GM20431 (cell line): ENCODE measurements at regions not wholly inside any gene's neighbourhood (a gene's known extent, or its start where the extent isn't known, plus 50 kb on each side); places are given as distances from the start of the nearest gene placed in this dataset.

Source experiments
- in situ Hi-C: fragments of 300-500 bp; cut with MseI, MboI; formaldehyde crosslinking; loops from one replicate; pipeline ENCODE4 v1.15.0; 2020; ENCODE audit warnings: low sequenced_read_pairs; ENCODE audit not compliant: unreplicated experiment

DNA sequence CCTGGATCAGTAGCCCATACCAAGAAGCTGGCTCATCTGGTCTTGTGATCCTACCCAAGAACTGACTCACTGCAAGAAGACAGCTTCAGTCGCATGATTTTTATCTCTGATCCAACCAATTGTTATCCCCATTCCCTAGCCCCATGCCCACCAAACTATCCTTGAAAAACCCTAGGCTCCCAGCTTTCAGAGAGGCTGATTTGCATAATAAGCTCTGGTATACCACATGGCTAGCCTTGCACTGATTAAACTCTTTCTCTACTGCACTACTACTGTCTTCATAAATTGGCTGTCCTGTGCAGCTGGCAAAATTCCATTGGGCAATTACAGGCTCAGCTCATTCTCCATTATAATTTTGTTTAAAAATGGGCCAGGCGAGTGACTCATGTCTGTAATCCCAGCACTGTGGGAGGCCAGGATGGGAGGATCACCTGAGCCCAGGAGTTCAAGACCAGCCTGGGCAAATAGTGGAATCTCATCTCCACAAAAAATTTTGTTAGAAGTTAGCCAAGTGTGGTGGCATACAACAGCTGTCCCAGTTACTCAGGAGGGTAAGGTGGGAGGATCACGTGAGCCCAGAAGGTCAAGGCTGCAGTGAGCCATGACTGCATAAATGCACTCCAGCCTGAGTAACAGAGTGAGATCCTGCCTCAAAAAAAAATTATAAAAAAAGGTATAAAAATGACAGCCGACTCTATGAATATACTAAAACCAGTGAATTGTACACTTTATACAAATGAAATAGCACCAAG lies 76.7 kb upstream of the EIF5 start:
- in situ Hi-C loops, result no loop called here

- in situ Hi-C loops, result no loop called here
Measured at GRCh38 chr14:103258211-103258610, 75.8 kb upstream of the EIF5 start.

DNA sequence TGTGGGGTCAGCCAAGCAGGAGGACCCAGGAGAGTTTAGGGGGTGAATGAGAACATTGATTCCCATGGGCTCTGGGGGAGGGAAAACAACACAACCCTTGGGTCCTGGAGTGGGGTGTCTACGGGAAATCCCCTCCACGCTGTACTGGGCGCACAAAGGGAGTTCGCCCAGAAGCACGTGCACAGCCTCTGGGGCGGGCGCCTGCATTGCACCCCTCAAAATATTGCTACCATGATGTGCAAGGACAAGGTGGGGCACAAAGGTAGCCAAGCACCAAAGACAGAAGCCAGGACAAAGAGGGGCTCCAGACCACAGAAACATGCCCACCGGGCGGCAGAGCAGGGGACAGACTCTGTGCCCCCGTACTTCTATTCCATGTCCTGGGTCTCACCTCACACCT lies 74.9 kb upstream of the EIF5 start:
- in situ Hi-C loops, result no loop called here

DNA sequence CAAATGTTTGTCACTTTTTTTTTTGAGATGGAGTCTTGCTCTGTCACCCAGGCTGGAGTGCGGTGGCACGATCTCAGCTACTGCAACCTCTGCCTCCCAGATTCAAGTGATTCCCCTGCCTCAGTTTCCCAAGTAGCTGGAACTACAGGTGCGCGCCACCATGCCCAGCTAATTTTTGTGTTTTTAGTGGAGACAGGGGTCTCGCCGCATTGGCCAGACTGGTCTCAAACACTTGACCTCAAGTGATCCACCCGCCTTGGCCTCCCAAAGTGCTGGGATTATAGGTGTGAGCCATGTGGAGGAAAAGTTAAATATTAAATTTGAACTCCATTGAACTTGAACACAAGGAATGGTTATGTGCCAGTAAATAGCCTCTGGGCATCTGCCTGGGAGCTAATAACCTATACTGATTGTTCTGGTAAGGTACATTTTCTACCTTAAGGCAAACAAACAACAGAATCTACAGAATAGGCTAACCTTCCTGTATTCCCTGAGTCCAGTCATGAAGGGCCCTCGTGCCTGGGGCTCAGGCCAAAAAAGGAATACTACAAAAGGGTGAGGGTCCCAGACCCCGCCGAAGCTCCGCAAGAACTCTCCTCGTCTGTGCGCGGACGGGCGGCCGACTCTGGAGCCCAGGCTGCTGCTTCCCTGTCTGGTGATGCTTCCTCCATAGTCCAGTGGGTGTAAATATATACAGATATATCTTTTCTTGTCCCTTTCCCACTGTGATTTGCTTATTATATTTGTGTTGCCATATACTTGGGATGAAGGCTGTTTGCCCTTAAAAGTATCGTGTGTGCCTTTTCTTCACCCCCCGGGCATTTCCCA lies 74.0 kb upstream of the EIF5 start:
- in situ Hi-C loops, result no loop called here

- in situ Hi-C loops, result no loop called here
Measured at GRCh38 chr14:103260629-103261124, 73.4 kb upstream of the EIF5 start.

GRCh38 chr14:103267226-103267910 lies 66.7 kb upstream of the EIF5 start:
- in situ Hi-C loops, result no loop called here

DNA sequence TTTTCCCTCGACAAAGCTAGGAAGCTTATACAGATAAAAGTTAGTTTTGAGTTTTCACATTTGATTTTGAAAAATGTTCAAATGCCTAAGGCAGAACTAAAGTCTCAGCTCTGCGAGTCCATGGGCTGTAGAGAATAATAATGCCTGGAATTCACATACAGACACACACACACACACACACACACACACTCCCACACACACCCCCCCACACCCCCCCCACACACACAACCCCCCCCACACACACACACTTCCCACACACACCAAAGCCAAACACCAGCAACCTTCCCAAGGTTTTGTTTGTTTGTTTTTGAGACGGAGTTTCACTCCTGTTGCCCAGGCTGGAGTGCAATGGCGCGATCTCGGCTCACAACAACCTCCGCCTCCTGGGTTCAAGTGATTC lies 62.8 kb upstream of the EIF5 start:
- in situ Hi-C loops, result no loop called here

DNA sequence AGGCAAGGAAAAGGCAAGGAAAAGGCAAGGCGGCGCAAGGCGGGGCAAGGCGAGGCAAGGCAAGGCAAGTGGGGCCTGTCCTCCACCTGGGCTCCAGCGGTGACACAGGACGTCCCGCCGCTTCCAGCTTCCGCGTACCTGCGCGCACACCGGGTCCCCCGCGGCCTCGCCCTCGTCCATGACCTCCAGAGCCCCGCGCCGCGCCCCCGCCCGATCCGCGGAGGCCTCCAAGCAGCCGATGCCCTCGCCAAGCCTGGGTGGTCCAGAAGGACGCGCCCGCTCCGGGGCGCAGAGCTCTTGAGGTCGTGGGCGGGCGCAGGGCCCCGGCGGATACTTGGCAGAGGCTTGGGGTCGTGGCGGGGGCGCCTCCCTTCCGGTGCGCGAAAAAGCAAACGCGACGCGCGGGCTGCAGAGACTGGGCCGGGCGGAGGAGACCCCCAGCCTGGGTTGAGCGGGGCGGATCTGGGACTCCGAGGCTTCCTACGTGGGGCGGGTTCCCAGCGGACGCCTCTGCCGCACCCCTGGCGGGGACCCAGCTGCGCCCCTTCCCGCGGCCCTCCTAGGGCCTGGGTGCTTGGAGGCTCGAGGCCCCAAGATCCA lies 60.8 kb upstream of the EIF5 start:
- in situ Hi-C loops, result no loop called here

DNA sequence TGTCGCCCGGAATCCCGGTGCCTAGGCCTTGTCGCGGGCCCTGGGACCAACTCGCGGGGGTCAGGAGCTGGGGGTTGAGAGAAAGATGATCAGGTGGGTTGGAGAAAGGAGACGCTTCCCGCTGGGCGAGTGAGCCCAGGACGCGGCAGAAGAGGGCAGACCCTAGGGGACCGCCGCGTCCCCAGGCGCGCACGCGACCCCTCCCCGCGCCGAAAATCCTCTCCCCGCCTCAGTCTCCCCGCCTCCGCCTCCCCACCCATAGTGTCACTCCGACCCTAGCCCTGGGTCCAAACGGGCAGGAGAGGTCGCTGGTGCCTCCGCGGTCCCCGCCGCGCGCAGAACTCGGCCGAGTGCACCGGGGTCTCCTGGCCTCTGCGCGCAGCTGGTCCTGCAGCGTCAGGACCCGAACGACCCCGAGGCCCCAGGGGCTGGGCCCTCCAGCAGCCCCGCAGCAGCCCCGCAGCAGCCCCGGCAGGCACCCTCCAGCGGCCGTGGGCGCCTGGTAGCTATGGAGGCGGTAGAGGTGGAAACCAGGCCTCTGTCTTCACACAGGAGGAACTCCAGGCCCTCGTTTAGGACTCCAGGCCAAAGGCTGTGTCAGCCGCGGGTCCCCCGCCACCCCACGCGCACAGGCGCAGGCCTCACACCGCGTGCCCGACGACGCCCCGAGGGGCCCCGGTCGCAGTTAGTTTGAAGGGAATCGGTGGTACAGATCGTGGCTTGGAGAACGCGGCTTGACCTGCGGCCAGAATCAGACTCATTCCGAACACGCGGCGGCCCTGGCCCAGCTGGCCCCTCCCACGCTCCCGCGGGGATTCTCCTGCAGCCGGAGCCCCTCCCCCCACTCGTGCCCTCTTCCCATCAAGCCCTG lies 60.1 kb upstream of the EIF5 start:
- in situ Hi-C loops, result no loop called here

GRCh38 chr14:103275000-103275399 lies 59.0 kb upstream of the EIF5 start:
- in situ Hi-C loops, result loop anchor here (25.0 kb wide), 1 partner anchor 188 kb away; the partner anchor contains the start of genes EXOC3L4 and LBHD2

DNA sequence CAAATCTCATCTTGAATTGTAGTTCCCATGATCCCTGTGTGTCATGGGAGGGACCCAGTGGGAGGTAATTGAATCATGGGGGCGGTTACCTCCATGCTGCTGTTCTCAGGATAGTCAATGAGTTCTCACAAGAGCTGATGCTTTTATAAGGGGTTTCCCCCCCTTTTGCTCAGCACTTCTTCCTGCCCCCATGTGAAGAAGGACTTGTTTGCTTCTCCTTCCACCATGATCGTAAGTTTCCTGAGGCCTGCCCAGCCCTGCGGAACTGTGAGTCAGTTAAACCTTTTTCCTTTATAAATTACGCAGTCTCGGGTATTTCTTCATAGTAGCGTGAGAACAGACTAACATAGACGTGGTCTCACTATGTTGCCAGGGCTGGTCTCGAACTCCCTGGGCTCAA lies 56.1 kb upstream of the EIF5 start:
- in situ Hi-C loops, result loop anchor here (25.0 kb wide), 1 partner anchor 191 kb away; the partner anchor contains the start of genes EXOC3L4 and LBHD2

DNA sequence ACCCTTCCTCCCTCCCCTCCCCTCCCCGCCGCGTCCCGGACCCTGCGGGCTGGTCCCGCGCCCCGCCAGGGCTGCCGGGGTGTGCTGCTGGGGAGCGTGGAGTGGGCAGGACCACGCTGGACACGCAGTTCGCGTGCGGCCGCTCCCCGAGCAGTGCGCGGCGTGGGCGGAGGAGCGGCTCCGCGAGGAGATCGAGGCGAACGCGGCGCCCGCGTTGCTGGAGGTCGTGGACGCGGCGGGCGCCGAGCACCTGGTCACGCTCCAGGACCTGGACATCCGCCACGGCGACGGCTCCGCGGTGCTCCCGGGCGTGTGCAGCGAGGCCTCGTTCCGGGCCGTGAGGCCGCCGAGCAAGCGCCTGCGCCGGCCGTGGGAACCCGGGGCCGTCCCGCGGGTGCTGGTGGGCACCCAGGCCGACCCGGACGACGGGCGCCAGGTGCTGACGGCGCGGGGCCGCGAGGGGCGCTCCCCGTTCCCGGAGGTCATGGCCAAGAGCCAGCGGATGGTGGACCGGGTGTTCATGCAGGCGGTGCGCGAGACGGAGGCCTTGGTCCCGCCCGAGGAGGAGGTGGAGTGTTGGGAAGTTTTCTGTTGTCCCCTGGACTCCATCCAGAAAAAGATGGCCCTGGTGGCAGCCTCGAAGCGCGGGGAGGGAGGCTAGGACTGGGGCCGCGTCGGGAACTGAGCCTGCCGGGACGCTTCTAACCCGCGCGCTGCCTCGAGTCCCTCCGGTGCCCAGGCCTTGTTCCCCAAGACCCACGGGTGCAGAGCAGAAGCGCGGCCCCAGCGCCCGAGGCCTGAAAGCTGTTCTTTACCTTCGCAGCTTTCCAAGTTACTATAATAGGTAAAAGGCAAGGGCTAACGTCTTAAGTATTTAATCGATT lies 54.7 kb upstream of the EIF5 start:
- in situ Hi-C loops, result loop anchor here (25.0 kb wide), 1 partner anchor 192 kb away; the partner anchor contains the start of genes EXOC3L4 and LBHD2

GRCh38 chr14:103280278-103280928 lies 53.6 kb upstream of the EIF5 start:
- in situ Hi-C loops, result loop anchor here (25.0 kb wide), 1 partner anchor 193 kb away; the partner anchor contains the start of genes EXOC3L4 and LBHD2

DNA sequence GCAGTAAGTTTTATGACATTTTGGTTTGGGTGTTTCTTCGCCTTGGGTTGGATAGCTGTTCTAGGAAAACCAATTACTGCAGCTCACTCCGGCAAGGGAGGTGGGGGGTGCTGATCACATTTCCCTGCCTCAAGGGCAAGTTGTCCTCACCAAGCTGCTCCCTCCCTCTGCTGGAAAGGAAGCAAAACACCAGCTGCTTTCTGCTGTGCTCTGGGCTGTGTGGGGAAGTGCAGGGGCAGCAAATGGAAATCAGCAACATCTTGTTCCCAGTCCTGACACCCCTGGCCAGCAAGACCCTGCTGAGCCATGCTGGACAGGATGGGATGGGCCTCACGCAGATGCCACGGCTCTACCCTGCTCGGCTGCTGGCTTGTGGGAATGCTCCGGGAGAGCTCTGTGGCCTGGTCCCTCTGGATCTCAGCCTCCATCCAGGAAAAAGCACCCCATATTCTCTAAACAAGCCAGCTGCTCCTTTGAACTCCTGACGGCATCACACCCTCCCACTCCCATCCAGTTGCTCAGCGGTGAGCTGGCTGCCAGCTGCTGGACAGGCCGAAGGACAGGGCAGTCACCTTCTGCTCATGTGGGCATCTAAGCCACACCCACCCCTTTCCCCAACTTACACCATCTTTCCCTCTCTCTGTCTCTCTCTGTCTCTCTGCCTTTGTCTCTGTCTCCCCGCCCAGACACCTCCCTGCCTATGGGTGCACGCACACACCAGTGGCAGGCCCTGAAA lies 52.4 kb upstream of the EIF5 start:
- in situ Hi-C loops, result loop anchor here (25.0 kb wide), 1 partner anchor 194 kb away; the partner anchor contains the start of genes EXOC3L4 and LBHD2

GRCh38 chr14:103282309-103282708 lies 51.7 kb upstream of the EIF5 start:
- in situ Hi-C loops, result loop anchor here (25.0 kb wide), 1 partner anchor 195 kb away; the partner anchor contains the start of genes EXOC3L4 and LBHD2

DNA sequence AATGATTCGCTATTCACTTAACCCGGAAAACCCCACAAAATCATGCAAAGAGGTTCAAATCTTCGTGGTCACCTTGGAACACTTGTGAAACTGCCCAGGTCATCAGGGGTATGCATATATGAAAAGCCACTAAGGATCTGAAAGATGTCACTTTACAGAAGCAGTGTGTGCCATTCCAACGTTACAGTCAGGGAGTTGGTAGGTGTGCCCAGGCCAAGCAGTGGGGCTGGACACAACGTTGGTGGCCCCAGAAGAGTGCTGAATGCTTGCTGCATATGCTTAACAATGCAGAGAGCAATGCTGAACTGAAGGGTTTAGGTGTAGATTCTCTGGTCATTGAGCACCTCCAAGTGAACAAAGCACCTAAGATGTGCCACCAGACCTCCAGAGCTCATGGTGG lies 51.1 kb upstream of the EIF5 start:
- in situ Hi-C loops, result loop anchor here (25.0 kb wide), 1 partner anchor 196 kb away; the partner anchor contains the start of genes EXOC3L4 and LBHD2

DNA sequence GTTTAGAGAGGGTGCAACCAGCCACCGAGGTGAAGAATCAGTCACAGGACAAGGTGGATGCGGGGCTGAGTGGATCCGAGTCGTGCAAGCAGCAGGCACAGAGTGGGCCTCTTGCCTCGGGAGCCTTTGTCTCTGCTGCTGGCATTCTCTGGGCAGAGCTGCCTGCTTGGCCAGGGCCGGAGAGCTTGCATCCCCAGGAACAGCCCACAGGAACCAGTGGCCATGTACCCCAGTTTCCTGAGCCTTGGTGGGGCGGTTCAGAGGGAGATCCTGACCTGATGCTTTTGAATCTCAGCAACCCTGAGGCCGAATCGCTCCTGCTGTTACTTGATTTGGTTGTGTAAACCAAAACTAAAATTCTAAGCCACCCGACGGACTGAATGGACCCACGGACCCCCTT lies 50.1 kb upstream of the EIF5 start:
- in situ Hi-C loops, result loop anchor here (25.0 kb wide), 1 partner anchor 197 kb away; the partner anchor contains the start of genes EXOC3L4 and LBHD2
